HCT116 (cell line): ENCODE measurements at regions not wholly inside any gene's neighbourhood (a gene's known extent, or its start where the extent isn't known, plus 50 kb on each side); places are given as distances from the start of the nearest gene placed in this dataset.
"Not testable (repeated sequence)": the region's sequence is repeated elsewhere in the genome, so short reads cannot be mapped to it uniquely, and the experiment has no call there.

Source experiments
- CEBPB ChIP-seq: IDR thresholded peaks from 2 replicates; pipeline ENCODE4 v1.6.1; 2012; ENCODE audit warnings: low read depth
- EGR1 ChIP-seq: IDR thresholded peaks from 2 replicates; pipeline ENCODE4 v1.6.1; 2012; ENCODE audit warnings: low read depth
- EZH2 ChIP-seq: fragments of 200-600 bp; sonication (generic); IDR thresholded peaks from 2 replicates; pipeline ENCODE4 v1.6.1; 2017; ENCODE audit warnings: antibody characterized with exemption, mixed run types
- EZH2phosphoT487 ChIP-seq: fragments of 200-600 bp; IDR thresholded peaks from 2 replicates; pipeline ENCODE4 v1.6.1; 2018; ENCODE audit warnings: antibody characterized with exemption, borderline replicate concordance
- MAX ChIP-seq: IDR thresholded peaks from 2 replicates; pipeline ENCODE4 v1.6.1; 2012
- POLR2A ChIP-seq: IDR thresholded peaks from 2 replicates; pipeline ENCODE4 v1.7.0; 2011; ENCODE audit warnings: borderline replicate concordance; ENCODE audit not compliant: insufficient read depth, insufficient read length; ENCODE audit errors: extremely low read depth
- REST ChIP-seq: IDR thresholded peaks from 2 replicates; pipeline ENCODE4 v1.6.1; 2012; ENCODE audit warnings: low read depth
- SP1 ChIP-seq: IDR thresholded peaks from 2 replicates; pipeline ENCODE4 v1.6.1; 2012; ENCODE audit warnings: low read depth
- ZBTB33 ChIP-seq: IDR thresholded peaks from 2 replicates; pipeline ENCODE4 v1.6.1; 2011; ENCODE audit warnings: mild to moderate bottlenecking, low read length, moderate library complexity; ENCODE audit not compliant: insufficient replicate concordance; ENCODE audit errors: extremely low read depth
- TF ChIP-seq, protein P1 (sequence below), 3 experiments: fragments of 200-600 bp in 1 of 3; sonication (generic) in 1 of 3; IDR thresholded peaks in 2 of 3; conservative IDR thresholded peaks in 1 of 3; 2 replicates each; pipeline ENCODE4 v1.5.1; 2012 to 2017; ENCODE audit warnings: low read depth in 2 of 3, low read length in 2 of 3, antibody characterized with exemption in 1 of 3, borderline replicate concordance in 1 of 3, control low read depth in 1 of 3, mild to moderate bottlenecking in 1 of 3, mixed read lengths in 1 of 3, mixed run types in 1 of 3, moderate library complexity in 1 of 3; ENCODE audit not compliant: insufficient read depth in 1 of 3
- TF ChIP-seq, protein P2 (sequence below): IDR thresholded peaks from 2 replicates; pipeline ENCODE4 v1.6.1; 2012

- not testable (repeated sequence) for TF ChIP-seq MAX, CEBPB, POLR2A, EGR1, REST, EZH2, EZH2phosphoT487, ZBTB33, SP1
- TF ChIP-seq, protein P1, sequence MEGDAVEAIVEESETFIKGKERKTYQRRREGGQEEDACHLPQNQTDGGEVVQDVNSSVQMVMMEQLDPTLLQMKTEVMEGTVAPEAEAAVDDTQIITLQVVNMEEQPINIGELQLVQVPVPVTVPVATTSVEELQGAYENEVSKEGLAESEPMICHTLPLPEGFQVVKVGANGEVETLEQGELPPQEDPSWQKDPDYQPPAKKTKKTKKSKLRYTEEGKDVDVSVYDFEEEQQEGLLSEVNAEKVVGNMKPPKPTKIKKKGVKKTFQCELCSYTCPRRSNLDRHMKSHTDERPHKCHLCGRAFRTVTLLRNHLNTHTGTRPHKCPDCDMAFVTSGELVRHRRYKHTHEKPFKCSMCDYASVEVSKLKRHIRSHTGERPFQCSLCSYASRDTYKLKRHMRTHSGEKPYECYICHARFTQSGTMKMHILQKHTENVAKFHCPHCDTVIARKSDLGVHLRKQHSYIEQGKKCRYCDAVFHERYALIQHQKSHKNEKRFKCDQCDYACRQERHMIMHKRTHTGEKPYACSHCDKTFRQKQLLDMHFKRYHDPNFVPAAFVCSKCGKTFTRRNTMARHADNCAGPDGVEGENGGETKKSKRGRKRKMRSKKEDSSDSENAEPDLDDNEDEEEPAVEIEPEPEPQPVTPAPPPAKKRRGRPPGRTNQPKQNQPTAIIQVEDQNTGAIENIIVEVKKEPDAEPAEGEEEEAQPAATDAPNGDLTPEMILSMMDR (IDR thresholded peaks at IDR 0.05 in 2 of 3, conservative IDR thresholded peaks at IDR 0.05 in 1 of 3; ENCODE audit: borderline replicate concordance in 1 of 3, insufficient read depth in 1 of 3, low read depth in 2 of 3, low read length in 2 of 3) = not testable (repeated sequence)
- TF ChIP-seq, protein P2, sequence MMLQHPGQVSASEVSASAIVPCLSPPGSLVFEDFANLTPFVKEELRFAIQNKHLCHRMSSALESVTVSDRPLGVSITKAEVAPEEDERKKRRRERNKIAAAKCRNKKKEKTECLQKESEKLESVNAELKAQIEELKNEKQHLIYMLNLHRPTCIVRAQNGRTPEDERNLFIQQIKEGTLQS = not testable (repeated sequence)
Observed at GRCh38 chr4:148898139-148898538, 455.9 kb upstream of the NR3C2 start.
